M059J (cell line): ENCODE measurements at regions not wholly inside any gene's neighbourhood (a gene's known extent, or its start where the extent isn't known, plus 50 kb on each side); places are given as distances from the start of the nearest gene placed in this dataset.

ENCODE experiments used
- DNase-seq: peaks from one replicate; pipeline ENCODE4 v3.0.0-alpha.2; 2012; ENCODE audit warnings: low read depth

DNA sequence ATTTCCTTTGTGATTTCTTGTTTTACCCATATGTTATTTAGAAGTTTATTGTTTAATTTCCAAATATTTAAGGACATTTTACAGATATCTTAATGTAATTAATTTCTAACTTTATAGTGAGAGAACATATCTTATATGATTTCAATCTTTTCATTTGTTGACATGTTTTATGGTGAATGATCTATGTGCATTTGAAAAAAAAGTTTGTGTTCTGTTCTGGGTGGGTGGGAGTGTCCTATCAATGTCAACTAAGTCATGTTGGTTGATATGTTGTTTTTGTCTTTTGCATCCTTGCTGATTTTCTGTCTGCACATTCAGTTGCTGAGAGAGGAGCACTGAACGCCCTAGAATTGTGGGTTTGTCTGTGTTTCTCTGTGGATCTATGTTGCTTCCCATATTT, 50.3 kb upstream of the CBFA2T3 start:
- no peak for DNase-seq

DNA sequence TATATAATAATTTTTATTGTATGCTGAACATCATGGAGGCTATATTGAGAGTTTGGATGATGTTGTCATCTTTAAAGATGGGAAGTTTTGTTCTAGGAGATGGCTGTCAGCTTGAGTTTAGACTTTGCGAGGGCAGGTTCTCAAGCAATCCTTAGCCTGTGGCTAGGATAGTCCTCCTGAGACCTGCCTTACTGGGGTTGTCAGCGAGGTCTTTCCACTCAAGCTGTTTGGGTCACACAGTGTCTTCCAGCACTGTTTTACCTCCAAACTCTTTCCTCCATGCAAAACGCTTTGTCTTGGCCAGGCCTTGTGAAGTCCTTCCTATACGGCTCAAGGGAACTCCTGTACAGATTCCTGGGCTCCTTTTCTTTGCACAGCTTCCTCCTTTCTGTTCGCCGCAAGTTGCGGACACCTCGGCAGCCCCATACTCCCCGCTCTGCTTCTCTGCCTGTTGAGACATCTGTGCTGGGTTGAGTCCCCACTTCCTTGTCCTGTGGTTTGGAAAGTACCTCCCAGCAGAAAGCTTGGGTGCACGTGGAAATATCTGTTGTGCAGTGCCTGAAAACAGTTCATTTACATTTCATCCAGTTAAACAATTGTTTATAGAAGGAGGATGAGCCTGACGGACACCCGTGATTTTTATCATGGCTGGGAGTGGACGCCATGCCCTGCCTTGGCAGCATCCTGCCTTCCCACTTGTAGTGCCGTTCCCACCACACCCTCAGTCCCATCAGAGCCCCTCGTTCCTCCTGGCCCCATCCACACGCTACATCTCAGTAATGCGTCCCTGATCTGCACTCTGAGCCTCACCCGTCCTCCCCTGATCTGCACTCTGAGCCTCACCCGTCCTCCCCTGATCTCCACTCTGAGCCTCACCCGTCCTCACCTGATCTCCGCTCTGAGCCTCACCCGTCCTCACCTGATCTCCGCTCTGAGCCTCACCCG, 55.0 kb upstream of the CBFA2T3 start:
- no peak for DNase-seq

DNA sequence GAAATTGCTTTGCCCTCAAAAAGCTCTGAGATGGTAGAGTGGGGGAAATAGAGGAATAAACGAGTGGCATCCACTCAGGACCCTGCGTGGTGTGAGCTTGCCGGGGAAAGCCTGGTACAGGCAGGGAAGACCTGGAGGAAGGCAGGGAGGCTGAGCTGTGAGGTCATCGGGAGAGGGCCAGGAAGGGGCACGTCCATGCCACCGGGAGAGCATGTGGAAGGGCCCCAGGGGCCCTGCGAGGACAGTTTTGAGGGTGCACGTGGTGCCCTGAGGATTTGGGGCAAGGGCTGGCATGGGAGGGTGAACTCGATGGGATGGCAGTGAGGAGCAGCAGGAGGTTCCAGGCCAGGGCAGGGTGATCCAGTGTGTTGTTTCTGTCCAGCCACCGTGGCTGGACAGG, 56.3 kb upstream of the CBFA2T3 start:
- no peak for DNase-seq

DNA sequence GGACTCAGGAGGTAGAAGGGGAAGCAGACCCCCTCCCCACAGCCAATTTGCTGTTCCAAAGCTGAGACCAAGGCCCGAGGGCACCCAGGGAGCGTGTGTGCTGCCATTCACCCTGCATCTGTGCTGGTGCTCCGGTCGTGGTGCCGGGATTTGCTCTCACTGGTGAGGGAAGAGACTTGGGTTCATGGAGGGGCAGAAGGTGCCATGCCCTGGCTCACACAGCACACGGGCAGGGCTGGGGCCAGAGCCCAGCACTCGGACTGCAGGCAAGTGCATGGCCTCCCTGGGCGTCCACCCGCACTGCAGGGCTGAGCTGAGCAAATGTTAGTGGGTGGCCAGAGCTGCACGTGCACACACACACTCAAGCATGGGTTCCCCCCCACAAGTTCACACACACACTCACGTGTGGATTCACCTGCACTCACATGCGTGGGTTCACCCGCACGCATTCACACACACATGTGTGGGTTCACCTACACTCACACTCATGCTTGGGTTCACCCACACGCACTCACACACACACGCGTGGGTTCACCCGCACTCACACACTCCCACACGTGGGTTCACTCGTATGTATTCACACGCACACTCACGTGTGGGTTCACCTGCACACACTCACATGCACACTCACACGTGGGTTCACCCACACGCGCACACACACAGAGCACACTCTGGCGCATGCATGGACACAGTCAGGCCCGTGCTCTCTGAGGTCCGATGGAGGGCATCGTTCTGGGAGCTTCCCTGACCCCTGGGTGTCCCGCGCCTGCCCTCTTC, 57.0 kb upstream of the CBFA2T3 start:
- DNase-seq: no peak

DNA sequence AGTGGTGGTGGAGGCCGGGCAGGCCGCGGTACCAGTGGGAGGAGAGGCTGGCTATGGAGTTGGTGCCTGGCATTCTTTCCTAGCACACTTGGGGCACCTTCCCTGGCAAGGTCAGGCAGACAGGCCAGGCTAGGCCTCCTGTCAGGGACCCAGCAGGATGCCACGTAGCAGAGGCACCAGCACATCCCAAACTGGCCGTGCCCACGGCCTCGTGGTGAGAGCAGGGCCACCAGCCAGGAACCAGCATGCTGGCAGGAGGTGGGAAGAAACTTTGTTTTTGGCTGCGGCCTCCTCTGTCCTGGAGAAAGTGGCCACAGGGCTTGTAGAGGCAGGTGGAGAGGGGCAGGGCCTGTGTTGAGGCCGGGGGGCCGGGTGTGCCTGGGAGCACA, 57.6 kb upstream of the CBFA2T3 start:
- no peak for DNase-seq

DNA sequence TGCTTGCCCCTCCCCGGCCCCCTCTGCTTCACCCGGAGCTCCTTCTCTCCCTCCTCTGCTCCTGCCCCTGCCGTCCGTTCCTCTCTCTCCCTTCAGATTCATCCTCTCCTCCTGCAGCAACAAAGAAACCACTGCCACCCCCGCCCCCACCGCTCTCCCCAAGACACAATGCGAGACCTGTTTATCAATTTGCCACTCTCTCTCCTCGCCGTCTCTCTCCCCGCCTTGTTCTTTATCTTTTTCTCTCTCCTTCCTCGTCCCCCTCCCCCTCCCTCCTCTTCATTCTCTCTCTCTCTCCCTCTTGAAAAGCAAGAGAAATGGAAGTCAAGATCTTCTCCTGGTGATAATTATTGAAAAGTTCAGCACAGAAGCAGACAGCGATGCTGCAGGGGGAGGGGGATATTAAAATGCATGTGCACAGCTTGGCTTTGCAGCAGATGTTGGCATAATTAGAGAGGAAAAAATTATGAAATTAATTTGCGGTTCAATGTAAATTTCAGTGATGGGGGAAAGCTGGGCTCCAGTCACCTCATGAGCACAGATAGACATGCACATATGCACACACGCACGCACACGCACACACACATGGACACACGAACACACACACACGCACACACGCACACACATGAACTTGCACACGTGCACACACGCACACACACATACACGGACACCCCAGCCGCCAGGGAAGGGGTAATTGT, 58.1 kb upstream of the CBFA2T3 start:
- no peak for DNase-seq

DNA sequence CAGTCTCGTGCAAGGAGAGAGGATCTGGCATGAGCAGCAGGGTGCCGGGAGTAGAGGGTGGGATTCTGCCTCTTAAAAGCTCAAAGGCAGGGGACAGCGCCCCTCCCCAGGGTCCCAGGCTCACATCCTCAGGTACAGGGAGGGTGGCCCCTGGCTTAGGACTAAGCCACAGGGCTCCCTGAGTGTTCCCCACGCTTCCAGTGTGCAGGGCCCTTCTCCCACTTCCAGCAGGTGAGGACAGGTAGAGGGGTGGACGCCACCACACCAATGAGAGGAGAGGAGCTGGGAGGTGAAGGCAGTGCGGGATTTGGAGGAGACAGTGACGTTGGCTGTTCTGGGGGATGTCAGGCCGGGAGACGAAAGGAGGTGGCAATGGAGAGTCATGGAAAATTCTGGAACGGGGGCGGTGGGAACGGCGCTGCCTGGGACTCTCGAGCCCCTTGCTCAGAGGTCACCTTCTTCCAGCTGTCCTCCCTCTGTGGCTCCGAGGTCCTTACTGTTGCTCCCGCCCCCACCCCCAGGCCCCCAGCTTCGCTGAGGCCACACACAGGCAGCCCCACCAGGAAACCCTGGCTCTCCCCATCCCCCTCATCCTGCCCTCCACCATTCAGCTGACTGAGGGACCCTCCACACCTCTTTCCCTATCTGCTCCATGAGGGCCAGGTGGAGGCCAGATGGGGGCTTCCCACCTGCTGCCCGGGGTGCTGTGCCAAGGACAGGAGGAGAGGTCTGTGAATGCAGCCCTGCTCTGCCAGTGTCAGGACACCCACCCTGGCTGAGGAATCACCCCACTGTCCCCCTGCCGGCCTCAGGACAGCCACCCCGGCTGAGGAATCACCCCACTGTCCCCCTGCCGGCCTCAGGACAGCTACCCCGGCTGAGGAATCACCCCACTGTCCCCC, 57.7 kb upstream of the ACSF3 start:
- no peak for DNase-seq

DNA sequence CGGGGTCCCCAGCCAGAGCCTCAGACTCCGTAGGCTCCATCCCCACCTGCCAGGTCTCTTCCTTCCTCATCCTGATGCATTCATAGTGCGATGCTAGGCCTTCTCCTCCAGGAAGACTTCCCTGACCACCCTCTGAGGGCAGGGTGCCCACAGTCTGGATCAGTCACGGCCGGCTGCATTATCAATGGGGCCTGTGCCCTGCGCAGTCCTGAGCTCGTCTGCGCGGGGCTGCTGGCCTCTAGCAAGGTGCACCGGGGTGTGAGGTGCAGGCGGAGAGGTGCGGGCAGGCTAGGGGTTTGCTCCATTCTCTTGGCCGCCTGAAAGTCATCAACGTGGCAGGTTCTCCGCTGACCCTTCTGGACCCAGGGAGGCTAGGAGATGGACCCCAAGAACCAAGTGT, 56.9 kb upstream of the ACSF3 start:
- no peak for DNase-seq

DNA sequence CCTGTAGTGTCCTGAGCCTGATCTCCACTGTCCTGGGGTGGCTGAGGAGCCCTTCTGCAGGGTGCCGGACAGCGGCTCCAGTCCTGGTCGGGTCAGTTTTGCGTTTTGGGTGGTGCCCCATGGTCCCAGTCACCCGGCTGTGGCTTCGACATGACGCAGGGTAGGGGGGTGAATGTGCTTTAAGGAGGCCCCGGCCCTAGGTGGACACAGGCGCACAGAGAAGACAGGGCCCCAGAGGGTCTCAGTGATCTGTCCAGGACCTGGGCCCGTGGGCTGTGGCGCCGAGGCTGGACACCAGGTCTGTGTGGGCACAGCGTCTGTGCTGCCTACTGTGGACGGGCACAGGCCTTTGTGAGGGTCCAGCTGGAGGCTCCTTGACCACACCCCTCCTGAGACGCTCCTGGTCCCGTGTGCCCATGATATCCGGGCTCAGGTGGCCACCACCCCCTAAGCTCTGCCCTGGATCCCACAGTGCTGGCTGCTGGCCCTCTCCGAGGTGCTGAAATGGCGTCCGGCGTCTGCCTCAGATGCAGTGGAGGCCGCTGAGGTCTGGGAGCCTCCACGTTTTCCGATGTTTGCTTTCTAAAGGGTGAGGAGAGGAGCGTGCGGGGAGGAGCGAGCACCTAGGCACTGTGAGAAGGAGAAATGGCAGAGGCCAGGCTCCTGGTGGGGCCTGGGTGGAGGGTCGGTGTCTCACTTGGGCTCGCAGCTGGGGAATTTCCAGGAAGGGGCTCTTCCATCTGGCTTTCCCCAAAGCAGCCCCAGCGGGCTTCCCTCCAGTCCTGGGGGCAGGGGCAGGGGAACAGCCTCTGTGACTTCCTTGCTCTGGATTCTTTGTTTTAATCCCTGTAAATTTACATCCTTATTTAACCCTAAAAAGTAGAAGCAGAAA, 56.1 kb upstream of the ACSF3 start:
- peak; percentile 46 for DNase-seq

DNA sequence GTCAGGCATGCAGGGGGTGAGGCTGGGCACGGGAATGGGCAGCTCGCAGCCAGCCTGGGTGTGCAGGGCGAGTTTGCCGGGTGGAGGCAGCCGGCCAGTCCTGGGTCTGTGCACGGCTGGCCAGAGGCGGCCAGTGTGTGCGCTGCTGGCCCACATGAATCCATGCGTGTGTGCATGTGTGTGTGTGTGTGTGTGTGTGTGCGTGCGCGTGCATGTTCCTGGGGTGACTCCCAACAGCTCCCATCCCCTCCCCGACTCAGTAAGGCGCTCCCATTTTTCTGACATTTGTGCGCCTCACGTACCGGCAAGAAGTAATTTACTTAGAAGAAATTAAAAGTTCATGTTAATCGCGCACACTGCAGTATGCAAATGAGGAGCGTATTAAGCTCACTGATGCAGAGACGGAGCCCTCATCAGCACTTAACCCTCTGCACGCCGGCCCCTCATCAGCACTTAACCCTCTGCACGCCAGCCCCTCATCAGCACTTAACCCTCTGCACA, 55.4 kb upstream of the ACSF3 start:
- no peak for DNase-seq

DNA sequence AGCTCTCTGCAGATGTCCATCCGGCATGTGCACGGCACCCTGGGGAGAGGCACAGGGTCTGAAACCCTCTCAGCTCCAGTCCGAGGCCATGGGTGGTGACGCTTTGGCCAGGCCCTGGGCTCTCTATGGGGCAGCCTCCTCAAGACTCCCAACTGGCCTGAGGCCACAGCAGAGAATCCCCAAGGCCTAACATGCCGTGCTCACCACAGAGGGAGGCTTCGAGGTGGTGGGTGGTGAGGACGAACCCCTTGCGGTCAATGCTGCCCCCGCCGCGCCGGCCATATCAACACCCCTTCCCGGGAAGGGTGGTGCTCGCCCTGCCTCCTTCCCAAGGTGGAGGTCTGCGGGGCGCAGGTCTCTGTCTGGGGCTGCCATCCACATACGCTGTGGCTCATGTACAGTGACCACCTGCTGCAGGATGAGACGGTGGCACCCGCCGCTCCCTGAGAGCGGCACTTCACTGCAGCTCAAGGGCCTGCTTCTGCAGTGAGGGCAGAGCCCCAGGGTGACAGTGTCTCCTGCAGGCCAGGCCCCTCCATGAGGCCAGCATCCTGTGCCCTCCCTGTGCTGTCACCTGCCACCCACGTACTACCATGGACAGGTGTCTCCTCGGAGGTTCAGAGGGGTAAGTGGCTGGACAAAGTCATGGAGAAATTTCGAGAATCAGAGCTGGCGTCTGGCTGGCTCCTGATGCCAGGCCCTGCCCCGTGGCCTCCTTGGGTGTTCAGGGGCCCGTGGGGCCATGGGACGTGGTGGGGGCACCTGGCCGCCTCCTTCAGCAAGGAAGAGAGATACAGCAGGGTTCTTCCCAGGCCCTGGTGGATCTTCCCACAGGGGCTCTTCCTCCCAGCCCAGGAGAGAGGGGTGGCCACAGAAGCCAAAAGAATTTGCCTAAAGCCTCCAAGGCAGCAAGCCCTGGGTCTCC, 54.6 kb upstream of the ACSF3 start:
- no peak for DNase-seq

DNA sequence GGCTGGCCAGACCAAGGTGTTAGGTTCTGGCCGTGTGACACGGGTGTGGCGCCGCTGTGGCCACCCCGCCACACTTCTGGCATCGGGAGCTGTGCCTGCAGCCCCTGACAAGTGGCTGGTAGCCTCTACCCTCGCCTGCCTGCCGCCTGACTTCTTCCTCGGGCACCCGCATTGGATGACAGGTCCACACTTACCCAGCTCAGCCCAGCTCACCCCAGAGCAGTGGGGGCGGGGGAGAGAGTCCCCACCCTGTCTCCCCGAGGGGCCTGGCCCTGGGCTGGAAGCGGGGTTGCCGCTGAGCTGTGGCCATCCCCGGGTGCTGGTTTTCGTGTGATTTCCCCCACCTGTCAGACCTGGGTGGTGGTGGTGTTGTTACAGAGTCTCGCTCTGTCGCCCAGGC, 53.9 kb upstream of the ACSF3 start:
- no peak for DNase-seq

DNA sequence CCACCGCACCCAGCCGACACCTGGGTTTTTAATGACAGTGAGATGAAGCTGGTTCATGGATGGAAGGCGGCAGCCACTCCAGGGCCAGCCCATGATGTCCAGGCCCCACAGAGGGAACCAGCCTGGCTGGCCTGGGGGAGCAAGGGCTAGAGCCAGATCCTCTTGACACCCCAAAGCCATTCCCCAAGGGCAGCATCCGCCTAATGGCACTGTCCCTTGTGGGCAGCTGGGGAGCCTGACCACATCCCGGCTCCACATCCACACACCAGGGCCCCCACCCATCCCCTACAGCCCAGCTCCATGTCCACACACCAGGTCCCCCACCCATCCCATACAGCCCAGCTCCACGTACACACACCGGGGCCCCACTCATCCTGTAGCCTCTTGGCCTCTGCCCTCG, 53.3 kb upstream of the ACSF3 start:
- DNase-seq: no peak

DNA sequence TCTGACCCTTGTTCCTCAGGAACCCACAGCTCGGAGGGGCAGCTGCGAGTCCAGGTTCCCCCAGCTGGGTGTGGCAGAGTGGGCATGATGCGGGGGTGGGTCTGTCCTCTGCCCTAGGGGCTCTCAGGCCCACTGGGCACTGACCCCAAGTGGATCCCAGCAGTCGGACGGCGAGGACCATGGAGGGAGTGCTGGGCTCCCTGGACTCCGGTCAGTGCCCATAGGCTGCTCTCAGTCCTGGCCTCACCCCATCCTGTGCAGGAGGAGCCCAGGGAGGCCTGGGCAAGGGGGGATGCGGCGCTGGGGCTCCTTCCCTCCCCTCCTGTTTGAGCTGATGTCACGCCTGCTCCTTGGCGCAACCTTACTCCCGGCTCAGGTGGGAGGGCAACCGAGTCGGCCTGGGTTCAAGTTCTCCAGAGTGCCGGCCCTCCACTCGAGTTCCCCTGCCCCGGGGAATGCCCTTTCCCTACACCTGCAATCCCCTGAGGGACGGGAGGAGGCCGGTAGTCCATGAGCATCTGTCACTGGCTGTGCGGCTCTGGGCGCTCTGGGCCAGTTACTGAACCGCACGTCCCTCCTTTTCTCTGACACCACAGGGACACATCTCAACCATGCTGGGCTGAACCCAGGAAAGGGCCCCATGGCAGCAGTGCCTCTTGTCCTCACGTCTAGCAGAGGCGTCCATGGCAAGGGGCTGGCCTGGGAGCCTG, 52.6 kb upstream of the ACSF3 start:
- no peak for DNase-seq

DNA sequence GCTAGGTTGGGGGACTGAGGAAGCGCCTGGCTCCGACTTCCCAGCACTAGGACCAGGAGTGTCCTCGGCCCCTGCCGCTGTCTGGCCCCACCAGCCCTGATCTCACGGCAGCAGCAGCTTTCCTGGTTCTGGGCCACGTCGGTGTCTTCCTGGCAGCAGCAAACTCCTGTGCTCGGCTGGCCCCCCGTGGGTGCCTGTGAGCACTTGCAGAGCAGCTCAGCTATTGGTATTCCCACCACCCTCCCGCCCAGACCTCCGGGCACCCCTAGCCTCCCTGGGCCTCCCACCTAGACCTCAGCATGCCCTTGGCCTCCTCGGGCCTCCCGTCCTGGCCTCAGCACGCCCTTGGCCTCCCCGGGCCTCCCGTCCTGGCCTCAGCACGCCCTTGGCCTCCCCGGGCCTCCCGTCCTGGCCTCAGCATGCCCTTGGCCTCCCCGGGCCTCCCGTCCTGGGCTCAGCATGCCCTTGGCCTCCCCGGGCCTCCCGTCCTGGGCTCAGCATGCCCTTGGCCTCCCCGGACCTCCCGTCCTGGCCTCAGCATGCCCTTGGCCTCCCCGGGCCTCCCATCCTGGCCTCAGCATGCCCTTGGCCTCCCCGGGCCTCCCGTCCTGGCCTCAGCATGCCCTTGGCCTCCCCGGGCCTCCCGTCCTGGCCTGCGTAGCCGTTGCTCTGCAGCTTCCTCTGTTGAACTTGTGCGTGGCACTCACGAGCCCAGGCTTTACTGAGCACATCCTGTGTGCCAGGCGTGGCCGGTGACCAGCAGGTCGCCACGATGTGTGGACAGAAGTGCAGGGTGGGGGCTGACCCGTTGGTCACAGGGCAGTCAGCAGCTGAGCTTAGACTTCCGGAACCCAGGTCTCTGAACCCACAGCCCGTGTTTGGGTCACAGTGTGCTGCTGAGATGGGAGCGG, 51.8 kb upstream of the ACSF3 start:
- DNase-seq: no peak

DNA sequence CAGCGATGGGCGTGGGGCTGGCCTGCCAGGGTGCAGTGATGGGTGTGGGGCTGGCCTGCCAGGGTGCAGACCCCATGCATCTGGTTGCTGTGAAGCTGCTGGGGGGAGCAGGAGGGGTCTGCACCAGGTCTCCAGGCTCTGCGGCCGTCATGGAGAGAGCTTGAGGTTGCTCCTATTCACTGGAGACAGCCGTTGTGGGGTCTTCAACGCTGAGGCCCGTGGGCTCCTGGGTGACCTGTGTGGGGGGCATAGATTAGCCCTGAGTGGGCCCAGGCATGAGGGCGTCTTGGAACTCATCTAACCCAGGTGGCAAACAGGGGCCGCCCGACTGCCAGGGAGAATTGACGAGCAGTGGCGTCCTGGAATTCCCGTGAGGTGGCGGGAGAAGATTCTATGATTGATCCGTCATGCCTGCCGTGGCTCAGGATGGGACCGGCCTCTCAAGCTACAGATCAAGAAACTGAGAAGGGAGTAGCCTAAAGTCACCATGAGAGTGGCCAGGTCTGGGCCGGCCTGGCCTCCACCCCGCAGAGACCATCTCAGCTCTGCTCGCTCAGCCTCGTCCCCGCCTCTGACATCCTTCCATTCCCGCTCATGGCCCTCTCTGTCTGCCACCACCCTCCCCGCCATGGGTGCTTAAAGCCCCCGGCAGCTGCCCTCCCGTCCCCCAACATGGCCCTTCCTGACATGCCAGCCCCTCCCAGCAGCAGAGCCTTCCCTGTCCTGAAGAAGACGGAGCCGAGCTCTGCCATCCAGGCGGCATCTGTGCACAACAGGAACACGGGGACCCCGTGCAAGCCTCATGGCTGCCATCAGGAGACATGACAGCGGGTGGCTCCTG, 50.7 kb upstream of the ACSF3 start:
- DNase-seq: no peak
